HG03066 (cell line): ENCODE measurements at regions not wholly inside any gene's neighbourhood (a gene's known extent, or its start where the extent isn't known, plus 50 kb on each side); places are given as distances from the start of the nearest gene placed in this dataset.
"Not testable (repeated sequence)": the region's sequence is repeated elsewhere in the genome, so short reads cannot be mapped to it uniquely, and the experiment has no call there.

Source experiments
- ATAC-seq: cut with Tn5 transposase; IDR thresholded peaks from one replicate; pipeline ENCODE4 v1.9.1; 2021; ENCODE audit warnings: low read depth; ENCODE audit not compliant: unreplicated experiment

- not testable (repeated sequence) for ATAC-seq
Measured at GRCh38 chr1:146521804-146522203, 293.0 kb upstream of the NOTCH2NLA start.

GRCh38 chr1:146513754-146514153, 284.9 kb upstream of the NOTCH2NLA start:
- not testable (repeated sequence) for ATAC-seq

- ATAC-seq = not testable (repeated sequence)
Measured at GRCh38 chr1:146511047-146511777, 282.4 kb upstream of the NOTCH2NLA start.

- ATAC-seq = not testable (repeated sequence)
Measured at GRCh38 chr1:146510248-146510983, 281.6 kb upstream of the NOTCH2NLA start.

GRCh38 chr1:146504121-146504520, 275.3 kb upstream of the NOTCH2NLA start:
- not testable (repeated sequence) for ATAC-seq

GRCh38 chr1:146487555-146487954, 258.7 kb upstream of the NOTCH2NLA start:
- not testable (repeated sequence) for ATAC-seq

GRCh38 chr1:146487155-146487554, 258.3 kb upstream of the NOTCH2NLA start:
- ATAC-seq = not testable (repeated sequence)

GRCh38 chr1:146486300-146487014, 257.6 kb upstream of the NOTCH2NLA start:
- ATAC-seq = not testable (repeated sequence)

GRCh38 chr1:146484195-146484594, 255.4 kb upstream of the NOTCH2NLA start:
- not testable (repeated sequence) for ATAC-seq

- ATAC-seq = not testable (repeated sequence)
Measured at GRCh38 chr1:146479188-146479587, 250.4 kb upstream of the NOTCH2NLA start.

- ATAC-seq = not testable (repeated sequence)
Measured at GRCh38 chr1:146478125-146478720, 249.4 kb upstream of the NOTCH2NLA start.

GRCh38 chr1:146475086-146475485, 246.3 kb upstream of the NOTCH2NLA start:
- ATAC-seq = not testable (repeated sequence)

- ATAC-seq = not testable (repeated sequence)
Measured at GRCh38 chr1:146474216-146474615, 245.4 kb upstream of the NOTCH2NLA start.

- not testable (repeated sequence) for ATAC-seq
Measured at GRCh38 chr1:146472192-146472861, 243.5 kb upstream of the NOTCH2NLA start.

GRCh38 chr1:146459939-146460338, 231.1 kb upstream of the NOTCH2NLA start:
- ATAC-seq = not testable (repeated sequence)

- not testable (repeated sequence) for ATAC-seq
Measured at GRCh38 chr1:146459308-146459707, 230.5 kb upstream of the NOTCH2NLA start.

- not testable (repeated sequence) for ATAC-seq
Measured at GRCh38 chr1:146448877-146449246, 220.0 kb upstream of the NOTCH2NLA start.

GRCh38 chr1:146448212-146448876, 219.5 kb upstream of the NOTCH2NLA start:
- not testable (repeated sequence) for ATAC-seq

GRCh38 chr1:146443871-146444222, 215.0 kb upstream of the NOTCH2NLA start:
- ATAC-seq = not testable (repeated sequence)
